ENCODE measurements at regions not wholly inside any gene's neighbourhood (a gene's known extent, or its start where the extent isn't known, plus 50 kb on each side); places are given as distances from the start of the nearest gene placed in this dataset.

- Histone ChIP-seq H3K27me3 (ENCODE audit: control insufficient read depth, insufficient read depth, low read length) (peaks cover 6% of the 10 kb centered on the region), H3K4me1 (ENCODE audit: control insufficient read depth in 2 of 3, insufficient read depth in 2 of 3, low read depth in 1 of 3, low read length in 3 of 3) (no peaks in the 10 kb centered on the region), H3K9ac (ENCODE audit: low read length in 3 of 3) (no peak overlapping the region), H3K36me3 (ENCODE audit: control insufficient read depth in 2 of 3, insufficient read depth in 3 of 3, low read length in 3 of 3) (no peaks in the 10 kb centered on the region), H3K4me3 (ENCODE audit: low read length in 3 of 3) (no peak overlapping the region), H3K9me3 (ENCODE audit: control insufficient read depth in 2 of 3, insufficient read depth in 1 of 3, low read length in 3 of 3) (no peaks in the 10 kb centered on the region), H3K27ac (ENCODE audit: low read depth in 2 of 2, low read length in 2 of 2) (no peak overlapping the region)
- FAIRE-seq (no peak), DNase-seq (no peak)
- intact Hi-C loops (cut with DNase I) = no loop called here
- TF ChIP-seq CTCF (IDR thresholded peaks at IDR 0.05; ENCODE audit: borderline replicate concordance, extremely low read depth, insufficient read depth) = no peak
These were observed 143.0 kb downstream of the ENGASE start for GRCh38 chr17:79217473-79218135.

- Histone ChIP-seq H3K27ac (ENCODE audit: low read depth in 2 of 2, low read length in 2 of 2) (no peak overlapping the region), H3K27me3 (ENCODE audit: control insufficient read depth, insufficient read depth, low read length) (peaks cover 6% of the 10 kb centered on the region), H3K4me3 (ENCODE audit: low read length in 3 of 3) (no peak overlapping the region), H3K9ac (ENCODE audit: low read length in 3 of 3) (no peak overlapping the region), H3K36me3 (ENCODE audit: control insufficient read depth in 2 of 3, insufficient read depth in 3 of 3, low read length in 3 of 3) (no peaks in the 10 kb centered on the region), H3K4me1 (ENCODE audit: control insufficient read depth in 2 of 3, insufficient read depth in 2 of 3, low read depth in 1 of 3, low read length in 3 of 3) (no peaks in the 10 kb centered on the region), H3K9me3 (ENCODE audit: control insufficient read depth in 2 of 3, insufficient read depth in 1 of 3, low read length in 3 of 3) (no peaks in the 10 kb centered on the region)
- no peak for FAIRE-seq
- no peak for TF ChIP-seq CTCF (IDR thresholded peaks at IDR 0.05; ENCODE audit: borderline replicate concordance, extremely low read depth, insufficient read depth)
- DNase-seq = no peak
- intact Hi-C loops (cut with DNase I) = no loop called here
These were observed 142.2 kb downstream of the ENGASE start for GRCh38 chr17:79216826-79217225.

- Histone ChIP-seq H3K27me3 (ENCODE audit: control insufficient read depth, insufficient read depth, low read length) (peaks cover 6% of the 10 kb centered on the region), H3K9ac (ENCODE audit: low read length in 3 of 3) (no peak overlapping the region), H3K4me1 (ENCODE audit: control insufficient read depth in 2 of 3, insufficient read depth in 2 of 3, low read depth in 1 of 3, low read length in 3 of 3) (no peaks in the 10 kb centered on the region), H3K4me3 (ENCODE audit: low read length in 3 of 3) (no peak overlapping the region), H3K9me3 (ENCODE audit: control insufficient read depth in 2 of 3, insufficient read depth in 1 of 3, low read length in 3 of 3) (no peaks in the 10 kb centered on the region), H3K27ac (ENCODE audit: low read depth in 2 of 2, low read length in 2 of 2) (no peak overlapping the region), H3K36me3 (ENCODE audit: control insufficient read depth in 2 of 3, insufficient read depth in 3 of 3, low read length in 3 of 3) (no peaks in the 10 kb centered on the region)
- intact Hi-C loops (cut with DNase I) = no loop called here
- no peak for TF ChIP-seq CTCF (IDR thresholded peaks at IDR 0.05; ENCODE audit: borderline replicate concordance, extremely low read depth, insufficient read depth)
- FAIRE-seq = no peak
- DNase-seq = no peak
These were observed 141.8 kb downstream of the ENGASE start for GRCh38 chr17:79216391-79216790.

- no peaks in the 10 kb centered on the region for H3K36me3 ChIP-seq (ENCODE audit: control insufficient read depth in 2 of 3, insufficient read depth in 3 of 3, low read length in 3 of 3)
- no peaks in the 10 kb centered on the region for H3K4me1 ChIP-seq (ENCODE audit: control insufficient read depth in 2 of 3, insufficient read depth in 2 of 3, low read depth in 1 of 3, low read length in 3 of 3)
- no peak for FAIRE-seq
- TF ChIP-seq CTCF (IDR thresholded peaks at IDR 0.05; ENCODE audit: borderline replicate concordance, extremely low read depth, insufficient read depth) = no peak
- H3K9me3 ChIP-seq (ENCODE audit: control insufficient read depth in 2 of 3, insufficient read depth in 1 of 3, low read length in 3 of 3) = no peaks in the 10 kb centered on the region
- DNase-seq = no peak
- H3K27ac ChIP-seq (ENCODE audit: low read depth in 2 of 2, low read length in 2 of 2) = no peak overlapping the region
- intact Hi-C loops (cut with DNase I) = no loop called here
- no peak overlapping the region for H3K9ac ChIP-seq (ENCODE audit: low read length in 3 of 3)
- H3K4me3 ChIP-seq (ENCODE audit: low read length in 3 of 3) = no peak overlapping the region
- peaks cover 3% of the 10 kb centered on the region for H3K27me3 ChIP-seq (ENCODE audit: control insufficient read depth, insufficient read depth, low read length)
These were observed 141.0 kb downstream of the ENGASE start for GRCh38 chr17:79215631-79216030.

Measured in kidney (tissue), 13 donors.